ENCODE measurements at regions not wholly inside any gene's neighbourhood (a gene's known extent, or its start where the extent isn't known, plus 50 kb on each side); places are given as distances from the start of the nearest gene placed in this dataset.

- DNase-seq (ENCODE audit: low read depth): no peak
Measured at GRCh38 chr6:126419901-126420300, 80.0 kb downstream of the CENPW start.

DNA sequence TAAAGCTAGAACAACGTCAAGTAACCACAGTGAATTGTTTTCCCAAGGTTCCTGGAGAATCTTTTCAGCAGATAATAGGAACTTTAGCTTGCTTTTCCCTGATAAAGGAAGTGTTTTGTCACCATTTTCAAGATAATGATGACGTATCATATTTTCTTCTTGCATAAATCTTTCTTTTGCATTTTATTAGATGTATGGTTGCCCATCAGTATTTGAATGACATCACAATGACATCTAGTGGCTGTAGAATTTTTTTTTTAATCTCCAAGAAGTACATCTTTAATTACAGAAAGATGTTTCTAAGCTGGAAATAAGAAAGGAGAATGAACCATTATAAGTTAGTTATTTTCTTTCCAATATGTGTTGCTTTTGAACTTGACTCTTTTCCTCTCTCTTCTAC, 83.0 kb downstream of the CENPW start:
- no peak for DNase-seq (ENCODE audit: low read depth)

DNA sequence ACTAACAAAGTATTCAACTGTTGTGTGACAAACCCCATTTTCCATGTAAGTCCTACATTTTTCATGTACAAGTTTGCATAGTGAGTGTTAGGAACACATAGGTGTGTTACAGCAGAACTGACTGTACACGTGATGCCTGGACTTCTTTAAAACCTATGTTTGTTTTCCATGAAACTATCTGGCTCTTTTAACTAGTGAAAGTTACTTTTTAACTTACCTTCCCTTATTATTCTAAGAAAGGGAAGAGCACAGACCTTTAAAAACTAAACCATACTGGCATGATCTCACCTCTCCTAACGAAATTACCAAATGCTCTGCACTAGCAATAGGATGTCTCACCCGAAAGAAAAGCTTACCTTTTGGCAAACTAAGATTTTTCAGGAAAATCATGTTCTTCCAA, 87.8 kb downstream of the CENPW start:
- DNase-seq (ENCODE audit: low read depth): no peak

GRCh38 chr6:126429866-126430265, 90.0 kb downstream of the CENPW start:
- DNase-seq (ENCODE audit: low read depth): no peak

DNA sequence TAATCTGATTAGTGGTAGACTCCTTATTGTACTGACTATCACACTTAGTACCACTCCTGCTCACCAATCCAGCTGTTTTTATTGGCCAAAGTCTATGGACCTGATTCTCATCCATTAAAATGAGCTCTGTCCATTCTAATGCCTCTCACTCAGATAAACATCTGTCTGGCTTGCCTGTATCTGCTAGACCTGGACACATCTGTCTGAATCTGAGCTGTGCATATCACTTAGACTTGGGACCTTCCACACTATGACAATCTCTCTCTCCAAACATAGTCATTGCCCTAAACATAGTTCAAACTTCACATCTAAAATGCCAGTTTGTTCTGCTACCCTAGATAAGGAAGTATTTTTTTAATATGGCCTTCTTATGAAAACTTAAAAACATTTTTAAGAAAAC, 92.6 kb downstream of the CENPW start:
- DNase-seq (ENCODE audit: low read depth): no peak

GRCh38 chr6:126433927-126434326, 94.0 kb downstream of the CENPW start:
- no peak for DNase-seq (ENCODE audit: low read depth)

DNA sequence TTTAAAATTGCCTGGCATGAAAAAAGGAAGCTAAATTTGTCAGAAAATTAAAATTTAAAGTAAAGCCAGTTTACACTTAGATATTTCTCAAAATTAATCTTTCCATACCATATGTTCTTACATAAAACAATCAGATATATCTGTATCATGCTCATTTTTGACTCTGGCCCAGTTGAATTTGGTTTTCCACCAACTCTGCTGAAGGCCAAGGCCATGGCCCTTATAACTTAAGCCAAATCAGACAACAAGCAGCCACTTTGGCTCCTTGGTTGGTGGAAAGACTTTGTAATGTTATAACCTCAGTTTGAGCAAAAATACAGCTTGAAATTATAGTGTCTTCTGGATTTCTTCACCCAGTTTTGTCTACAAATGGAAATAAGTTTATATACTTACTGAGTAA, 97.3 kb downstream of the CENPW start:
- DNase-seq (ENCODE audit: low read depth): no peak

GRCh38 chr6:126439040-126439439, 99.1 kb downstream of the CENPW start:
- no peak for DNase-seq (ENCODE audit: low read depth)

- DNase-seq (ENCODE audit: low read depth): no peak
Measured at GRCh38 chr6:126440923-126441322, 101.0 kb downstream of the CENPW start.

- peak; percentile 28 for DNase-seq (ENCODE audit: low read depth)
Measured at GRCh38 chr6:126444659-126445273, 104.9 kb downstream of the CENPW start.

DNA sequence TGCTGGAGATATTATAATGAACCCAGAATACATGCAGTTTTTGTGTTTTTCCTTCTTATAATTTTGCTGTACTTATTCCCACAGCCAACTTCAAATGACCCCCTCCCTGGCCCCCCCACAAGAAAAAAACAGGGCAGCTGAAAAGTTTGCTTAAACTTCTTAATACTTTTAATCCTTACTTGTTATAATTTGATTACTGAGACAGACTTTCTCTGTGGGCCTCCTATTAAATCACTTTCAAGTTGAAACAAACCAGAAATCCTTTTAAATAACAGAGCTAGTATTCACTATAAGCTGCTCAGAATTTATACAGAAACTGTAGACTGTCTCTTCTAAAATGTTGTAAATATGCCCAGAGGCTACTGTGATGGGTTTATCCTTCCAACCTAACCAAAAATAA, 106.3 kb downstream of the CENPW start:
- no peak for DNase-seq (ENCODE audit: low read depth)

DNA sequence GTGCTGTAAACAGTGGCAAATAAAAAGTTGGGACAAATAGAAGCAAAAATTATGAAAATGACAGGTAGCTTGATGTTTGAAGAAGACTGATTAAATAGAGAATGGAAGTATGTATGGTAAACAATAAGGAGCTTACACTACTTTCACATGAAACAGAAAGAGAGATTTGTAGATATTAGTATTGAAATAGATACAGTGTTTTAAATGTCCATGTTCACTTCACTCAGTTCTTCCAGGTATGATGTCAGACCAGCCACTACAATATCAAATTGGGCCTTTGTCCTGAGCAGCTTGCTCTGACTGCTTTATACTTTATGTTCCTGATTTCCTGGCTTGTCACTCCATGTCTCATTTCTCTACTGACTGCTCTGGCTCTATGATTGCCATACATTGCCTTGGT, 107.5 kb downstream of the CENPW start:
- DNase-seq (ENCODE audit: low read depth): no peak

DNA sequence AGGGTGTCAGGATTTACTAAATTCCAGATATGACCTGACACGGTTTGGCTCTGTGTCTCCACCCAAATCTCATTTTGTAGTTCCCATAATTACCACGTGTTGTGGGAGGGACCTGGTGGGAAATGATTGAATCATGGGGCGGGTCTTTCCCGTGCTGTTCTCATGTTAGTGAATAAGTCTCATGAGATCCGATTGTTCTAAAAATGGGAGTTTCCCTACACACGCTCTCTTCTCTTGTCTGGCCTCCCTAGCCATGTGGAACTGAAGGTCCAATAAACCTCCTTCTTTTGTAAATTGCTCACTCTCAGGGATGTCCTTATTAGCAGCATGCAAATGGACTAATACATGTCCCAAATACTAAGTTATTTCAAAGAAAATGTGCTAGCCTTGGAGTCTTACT, 121.1 kb downstream of the CENPW start:
- DNase-seq (ENCODE audit: low read depth): no peak

GRCh38 chr6:126464245-126464644, 124.3 kb downstream of the CENPW start:
- DNase-seq (ENCODE audit: low read depth): no peak

DNA sequence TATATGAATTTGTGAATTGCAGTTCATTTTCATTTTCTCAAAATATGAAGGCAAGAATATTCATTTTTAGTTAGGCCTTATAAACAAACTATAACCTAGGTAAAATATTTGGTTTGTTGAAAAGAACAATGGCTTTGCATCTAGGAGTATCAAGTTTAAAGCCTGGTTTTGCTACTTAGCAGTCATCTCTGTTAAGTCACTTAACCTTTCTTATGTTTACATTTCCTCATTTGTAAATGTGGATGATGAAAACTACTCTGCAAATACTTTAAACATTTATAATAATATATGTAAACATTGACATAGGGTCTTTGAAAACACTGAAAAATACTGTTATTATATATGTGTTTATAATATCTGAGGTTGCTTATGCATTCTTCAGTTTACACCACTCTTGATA, 135.5 kb downstream of the CENPW start:
- no peak for DNase-seq (ENCODE audit: low read depth)

DNA sequence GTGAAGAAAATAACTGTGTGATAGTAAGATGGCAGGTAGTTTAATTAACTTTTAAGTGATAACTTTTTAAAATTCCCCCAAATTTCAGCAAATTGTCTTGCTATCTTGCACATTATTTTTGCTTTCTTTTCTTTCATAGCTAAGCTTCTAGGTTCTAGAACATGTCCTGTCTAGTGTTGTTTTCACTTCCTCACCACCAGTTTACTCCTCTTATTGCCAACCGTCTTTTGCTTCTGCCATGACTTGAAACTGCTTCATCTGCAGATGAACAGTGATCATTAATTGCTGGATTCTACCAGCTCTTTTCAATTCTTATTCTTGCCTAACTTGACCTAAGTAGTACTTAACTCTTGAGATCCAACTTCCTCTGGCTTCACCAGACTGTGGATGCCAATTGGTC, 137.8 kb downstream of the CENPW start:
- DNase-seq (ENCODE audit: low read depth): no peak

- DNase-seq (ENCODE audit: low read depth): no peak
Measured at GRCh38 chr6:126480268-126480667, 140.4 kb downstream of the CENPW start.

GRCh38 chr6:126481319-126481718, 141.4 kb downstream of the CENPW start:
- DNase-seq (ENCODE audit: low read depth): no peak

GRCh38 chr6:126504792-126505191, 164.9 kb downstream of the CENPW start:
- no peak for DNase-seq (ENCODE audit: low read depth)

- no peak for DNase-seq (ENCODE audit: low read depth)
Measured at GRCh38 chr6:126513198-126513597, 173.3 kb downstream of the CENPW start.

DNA sequence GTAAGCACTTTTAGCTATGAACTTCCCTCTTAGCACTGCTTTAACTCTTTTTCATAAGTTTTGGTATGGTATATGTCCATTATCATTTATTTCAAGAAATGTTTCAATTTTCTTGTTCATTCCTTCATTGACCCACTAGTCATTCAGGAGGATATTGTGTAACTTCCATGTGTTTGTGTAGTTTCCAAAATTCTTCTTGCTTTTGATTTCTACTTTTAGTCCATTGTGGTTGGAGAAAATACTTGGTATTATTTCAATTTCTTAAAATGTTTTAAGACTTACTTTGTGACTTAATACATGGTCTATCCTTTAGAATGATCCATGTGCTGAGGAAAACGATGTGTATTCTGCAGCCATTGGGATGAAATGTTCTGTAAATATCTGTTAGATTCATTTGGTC, 176.5 kb downstream of the CENPW start:
- no peak for DNase-seq (ENCODE audit: low read depth)

DNA sequence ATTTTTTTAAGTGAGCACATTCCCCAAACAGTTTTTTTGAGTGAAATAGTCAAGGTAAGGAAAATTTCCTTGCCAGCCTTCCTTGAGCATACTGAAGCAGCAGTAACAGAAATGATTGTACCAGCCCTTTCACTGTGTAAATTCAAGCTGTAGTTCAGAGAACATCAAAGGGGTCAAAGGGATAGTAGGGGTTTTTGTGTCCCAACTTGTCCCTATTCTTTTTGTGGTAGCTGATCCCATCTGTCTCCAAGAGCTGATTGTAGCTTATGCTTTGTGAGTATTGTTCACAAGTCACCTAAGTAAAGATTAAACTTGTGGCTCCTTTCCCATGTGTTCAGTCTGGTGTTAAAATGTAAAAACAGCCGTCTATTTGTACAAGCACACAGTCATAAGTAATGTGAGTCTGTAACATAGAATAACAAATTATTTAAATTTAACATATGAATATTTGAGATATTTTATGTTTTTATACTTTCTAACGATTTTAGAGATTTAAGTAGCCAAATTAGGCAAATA, 185.0 kb downstream of the CENPW start:
- no peak for DNase-seq (ENCODE audit: low read depth)

DNA sequence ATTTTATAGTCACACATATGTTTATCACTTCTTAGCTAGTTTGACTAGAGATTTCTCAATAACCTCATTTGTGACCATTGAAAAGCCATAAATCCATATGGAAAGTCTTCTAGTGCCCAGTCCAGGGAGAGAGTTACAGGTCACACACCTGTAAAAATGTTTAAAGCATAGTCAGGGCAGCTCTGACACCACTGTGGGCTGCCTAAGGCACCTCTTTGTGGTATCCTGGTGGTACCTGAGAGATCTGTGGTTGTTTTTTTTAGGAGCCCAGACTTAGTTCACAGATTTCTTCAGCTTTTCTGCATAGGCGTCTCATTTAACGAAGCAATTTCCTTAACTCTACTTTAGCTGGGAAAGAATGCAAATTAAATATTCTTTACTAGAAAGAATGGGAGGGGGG, 186.6 kb downstream of the CENPW start:
- DNase-seq (ENCODE audit: low read depth): no peak

DNA sequence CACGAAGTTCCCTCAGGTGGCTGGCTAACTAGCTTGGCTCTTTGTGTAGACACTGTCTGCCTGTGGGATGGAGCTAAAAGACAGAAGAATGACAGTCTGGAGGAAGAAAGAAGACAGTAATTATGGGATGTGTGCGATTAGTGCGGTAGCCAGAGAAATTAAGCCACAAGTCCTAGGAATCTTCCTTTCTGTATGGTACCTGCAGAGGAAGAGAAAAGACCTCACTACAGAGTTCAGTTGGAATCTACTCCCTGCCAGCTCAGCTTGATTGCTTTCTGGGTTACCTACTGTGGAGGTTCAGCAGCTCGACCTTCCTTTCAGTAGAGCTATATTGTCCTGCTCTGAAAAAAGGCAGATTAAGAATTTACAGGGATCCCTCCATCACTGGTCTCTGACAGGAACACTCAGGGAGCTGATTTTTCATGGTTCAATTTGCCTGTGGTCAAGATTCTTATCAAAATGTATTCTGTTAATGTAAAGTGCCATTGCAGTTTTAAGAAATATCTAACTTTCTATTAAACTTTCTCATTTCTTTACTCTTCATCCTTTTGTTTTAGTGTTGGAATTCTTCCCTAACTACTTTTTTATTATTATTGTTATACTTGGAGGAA, 187.2 kb downstream of the CENPW start:
- no peak for DNase-seq (ENCODE audit: low read depth)

Measured in iris pigment epithelial cell (primary cell).